ENCODE measurements at regions not wholly inside any gene's neighbourhood (a gene's known extent, or its start where the extent isn't known, plus 50 kb on each side); places are given as distances from the start of the nearest gene placed in this dataset.

DNA sequence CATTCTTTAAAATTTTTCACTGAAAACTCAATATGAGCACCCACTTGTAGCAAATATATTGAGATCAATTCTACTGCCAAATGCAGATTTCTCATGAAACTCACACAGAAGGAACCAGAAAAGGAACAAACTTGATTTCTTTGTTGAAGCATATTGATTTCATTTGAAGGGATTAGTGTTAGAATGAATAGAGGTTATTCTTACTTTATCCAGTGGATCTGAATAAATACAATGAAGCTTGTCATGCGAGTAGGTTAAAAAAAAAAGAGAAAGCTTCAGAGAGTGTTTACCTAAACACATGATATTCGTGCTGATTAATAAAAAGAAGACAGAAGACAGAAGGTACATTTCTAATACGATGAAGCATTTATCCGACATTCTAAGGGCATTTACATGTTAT is 226.7 kb upstream of the ZSWIM2 start:
- TF ChIP-seq CTCF (IDR thresholded peaks at IDR 0.05; ENCODE audit: low read depth, low read length) (no peak), EZH2phosphoT487 (IDR thresholded peaks at IDR 0.05; ENCODE audit: low read depth) (no peak)

Measured in OCI-LY3 (cell line).